H1 (cell line): ENCODE measurements at regions not wholly inside any gene's neighbourhood (a gene's known extent, or its start where the extent isn't known, plus 50 kb on each side); places are given as distances from the start of the nearest gene placed in this dataset.

ENCODE experiments used
- ATF2 ChIP-seq: IDR thresholded peaks from 2 replicates; pipeline ENCODE4 v1.6.1; 2012; ENCODE audit warnings: low read length, inconsistent platforms
- EP300 ChIP-seq, 2 experiments: IDR thresholded peaks; 1 replicate in 1 of 2; 2 replicates in 1 of 2; pipeline ENCODE4 v1.6.1; 2011 to 2012; ENCODE audit warnings: low read depth in 2 of 2, low read length in 2 of 2, mild to moderate bottlenecking in 2 of 2, borderline replicate concordance in 1 of 2, inconsistent platforms in 1 of 2, moderate library complexity in 1 of 2
- RAD21 ChIP-seq, 2 experiments: IDR thresholded peaks in 1 of 2; conservative IDR thresholded peaks in 1 of 2; 2 replicates each; pipeline ENCODE4 v1.6.1; 2011; ENCODE audit warnings: low read depth in 2 of 2, low read length in 2 of 2, improper control_type of control experiment in 1 of 2, inconsistent platforms in 1 of 2, mild to moderate bottlenecking in 1 of 2, moderate library complexity in 1 of 2
- SAP30 ChIP-seq: fragments of 300-600 bp; sonication (generic); IDR thresholded peaks from 2 replicates; pipeline ENCODE4 v1.7.1; 2012; ENCODE audit warnings: low read length, moderate library complexity, mild to moderate bottlenecking, inconsistent platforms; ENCODE audit not compliant: insufficient read depth, insufficient replicate concordance
- SUZ12 ChIP-seq: fragments of 200-600 bp; sonication (generic); IDR thresholded peaks from 2 replicates; pipeline ENCODE4 v1.6.1; 2012; ENCODE audit warnings: mild to moderate bottlenecking, inconsistent platforms, low read length, moderate library complexity, mixed read lengths
- TAF1 ChIP-seq: IDR thresholded peaks from 2 replicates; pipeline ENCODE4 v1.6.1; 2011; ENCODE audit warnings: mild to moderate bottlenecking, low read depth, low read length
- TBP ChIP-seq: IDR thresholded peaks from 2 replicates; pipeline ENCODE4 v1.6.1; 2011; ENCODE audit warnings: low read depth, low read length, improper control_type of control experiment
- ZNF274 ChIP-seq: IDR thresholded peaks from 2 replicates; pipeline ENCODE4 v1.7.0; 2012; ENCODE audit warnings: low read length, borderline replicate concordance; ENCODE audit errors: extremely low read depth
- TF ChIP-seq, protein P1 (sequence below), 3 experiments: IDR thresholded peaks; 1 replicate in 2 of 3; 2 replicates in 1 of 3; pipeline versions ENCODE4 v1.5.1 to v1.6.1; 2011; ENCODE audit warnings: low read length in 3 of 3, mild to moderate bottlenecking in 3 of 3, inconsistent platforms in 2 of 3, low read depth in 1 of 3, moderate library complexity in 1 of 3; ENCODE audit not compliant: insufficient read depth in 1 of 3; ENCODE audit errors: control extremely low read depth in 1 of 3
- TF ChIP-seq, protein P2 (sequence below): IDR thresholded peaks from 2 replicates; pipeline ENCODE4 v1.6.1; 2012; ENCODE audit warnings: inconsistent platforms
- TF ChIP-seq, protein P3 (sequence below): fragments of 300-600 bp; sonication (generic); IDR thresholded peaks from 2 replicates; pipeline ENCODE4 v1.7.1; 2012; ENCODE audit warnings: low read length, moderate library complexity, mild to moderate bottlenecking, inconsistent platforms; ENCODE audit not compliant: insufficient replicate concordance

DNA sequence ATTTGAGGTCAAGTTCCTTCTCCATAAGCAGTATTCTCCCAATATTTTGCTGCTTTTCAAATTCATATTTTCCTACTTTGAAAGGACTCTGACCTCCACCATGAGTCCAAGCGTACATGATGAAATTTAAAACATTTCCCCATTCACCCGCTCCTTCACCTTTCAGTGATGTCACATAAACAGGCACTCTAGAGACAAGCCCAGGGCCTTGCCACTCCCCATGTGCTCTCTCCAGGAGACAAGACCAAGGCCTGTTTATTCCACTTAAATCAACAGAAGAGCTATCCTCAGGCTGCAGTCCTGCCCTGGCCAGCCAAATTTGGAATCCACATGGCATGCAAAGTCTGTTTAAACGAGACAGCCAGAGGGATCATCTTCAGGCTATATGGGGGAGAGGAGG lies 161.5 kb downstream of the ARRDC4 start:
- TF ChIP-seq, protein P1, sequence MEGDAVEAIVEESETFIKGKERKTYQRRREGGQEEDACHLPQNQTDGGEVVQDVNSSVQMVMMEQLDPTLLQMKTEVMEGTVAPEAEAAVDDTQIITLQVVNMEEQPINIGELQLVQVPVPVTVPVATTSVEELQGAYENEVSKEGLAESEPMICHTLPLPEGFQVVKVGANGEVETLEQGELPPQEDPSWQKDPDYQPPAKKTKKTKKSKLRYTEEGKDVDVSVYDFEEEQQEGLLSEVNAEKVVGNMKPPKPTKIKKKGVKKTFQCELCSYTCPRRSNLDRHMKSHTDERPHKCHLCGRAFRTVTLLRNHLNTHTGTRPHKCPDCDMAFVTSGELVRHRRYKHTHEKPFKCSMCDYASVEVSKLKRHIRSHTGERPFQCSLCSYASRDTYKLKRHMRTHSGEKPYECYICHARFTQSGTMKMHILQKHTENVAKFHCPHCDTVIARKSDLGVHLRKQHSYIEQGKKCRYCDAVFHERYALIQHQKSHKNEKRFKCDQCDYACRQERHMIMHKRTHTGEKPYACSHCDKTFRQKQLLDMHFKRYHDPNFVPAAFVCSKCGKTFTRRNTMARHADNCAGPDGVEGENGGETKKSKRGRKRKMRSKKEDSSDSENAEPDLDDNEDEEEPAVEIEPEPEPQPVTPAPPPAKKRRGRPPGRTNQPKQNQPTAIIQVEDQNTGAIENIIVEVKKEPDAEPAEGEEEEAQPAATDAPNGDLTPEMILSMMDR (IDR thresholded peaks at IDR 0.05; ENCODE audit: control extremely low read depth in 1 of 3, insufficient read depth in 1 of 3, low read depth in 1 of 3, low read length in 3 of 3), result no peak
- TF ChIP-seq TAF1 (no peak), SAP30 (no peak), TBP (no peak), ATF2 (no peak), SUZ12 (no peak), ZNF274 (no peak), EP300 (IDR thresholded peaks at IDR 0.05; ENCODE audit: borderline replicate concordance in 1 of 2, low read depth in 2 of 2, low read length in 2 of 2) (no peak), RAD21 (IDR thresholded peaks at IDR 0.05 in 1 of 2, conservative IDR thresholded peaks at IDR 0.05 in 1 of 2; ENCODE audit: low read depth in 2 of 2, low read length in 2 of 2) (no peak)
- TF ChIP-seq, protein P2, sequence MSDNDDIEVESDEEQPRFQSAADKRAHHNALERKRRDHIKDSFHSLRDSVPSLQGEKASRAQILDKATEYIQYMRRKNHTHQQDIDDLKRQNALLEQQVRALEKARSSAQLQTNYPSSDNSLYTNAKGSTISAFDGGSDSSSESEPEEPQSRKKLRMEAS, result no peak
- TF ChIP-seq, protein P3, sequence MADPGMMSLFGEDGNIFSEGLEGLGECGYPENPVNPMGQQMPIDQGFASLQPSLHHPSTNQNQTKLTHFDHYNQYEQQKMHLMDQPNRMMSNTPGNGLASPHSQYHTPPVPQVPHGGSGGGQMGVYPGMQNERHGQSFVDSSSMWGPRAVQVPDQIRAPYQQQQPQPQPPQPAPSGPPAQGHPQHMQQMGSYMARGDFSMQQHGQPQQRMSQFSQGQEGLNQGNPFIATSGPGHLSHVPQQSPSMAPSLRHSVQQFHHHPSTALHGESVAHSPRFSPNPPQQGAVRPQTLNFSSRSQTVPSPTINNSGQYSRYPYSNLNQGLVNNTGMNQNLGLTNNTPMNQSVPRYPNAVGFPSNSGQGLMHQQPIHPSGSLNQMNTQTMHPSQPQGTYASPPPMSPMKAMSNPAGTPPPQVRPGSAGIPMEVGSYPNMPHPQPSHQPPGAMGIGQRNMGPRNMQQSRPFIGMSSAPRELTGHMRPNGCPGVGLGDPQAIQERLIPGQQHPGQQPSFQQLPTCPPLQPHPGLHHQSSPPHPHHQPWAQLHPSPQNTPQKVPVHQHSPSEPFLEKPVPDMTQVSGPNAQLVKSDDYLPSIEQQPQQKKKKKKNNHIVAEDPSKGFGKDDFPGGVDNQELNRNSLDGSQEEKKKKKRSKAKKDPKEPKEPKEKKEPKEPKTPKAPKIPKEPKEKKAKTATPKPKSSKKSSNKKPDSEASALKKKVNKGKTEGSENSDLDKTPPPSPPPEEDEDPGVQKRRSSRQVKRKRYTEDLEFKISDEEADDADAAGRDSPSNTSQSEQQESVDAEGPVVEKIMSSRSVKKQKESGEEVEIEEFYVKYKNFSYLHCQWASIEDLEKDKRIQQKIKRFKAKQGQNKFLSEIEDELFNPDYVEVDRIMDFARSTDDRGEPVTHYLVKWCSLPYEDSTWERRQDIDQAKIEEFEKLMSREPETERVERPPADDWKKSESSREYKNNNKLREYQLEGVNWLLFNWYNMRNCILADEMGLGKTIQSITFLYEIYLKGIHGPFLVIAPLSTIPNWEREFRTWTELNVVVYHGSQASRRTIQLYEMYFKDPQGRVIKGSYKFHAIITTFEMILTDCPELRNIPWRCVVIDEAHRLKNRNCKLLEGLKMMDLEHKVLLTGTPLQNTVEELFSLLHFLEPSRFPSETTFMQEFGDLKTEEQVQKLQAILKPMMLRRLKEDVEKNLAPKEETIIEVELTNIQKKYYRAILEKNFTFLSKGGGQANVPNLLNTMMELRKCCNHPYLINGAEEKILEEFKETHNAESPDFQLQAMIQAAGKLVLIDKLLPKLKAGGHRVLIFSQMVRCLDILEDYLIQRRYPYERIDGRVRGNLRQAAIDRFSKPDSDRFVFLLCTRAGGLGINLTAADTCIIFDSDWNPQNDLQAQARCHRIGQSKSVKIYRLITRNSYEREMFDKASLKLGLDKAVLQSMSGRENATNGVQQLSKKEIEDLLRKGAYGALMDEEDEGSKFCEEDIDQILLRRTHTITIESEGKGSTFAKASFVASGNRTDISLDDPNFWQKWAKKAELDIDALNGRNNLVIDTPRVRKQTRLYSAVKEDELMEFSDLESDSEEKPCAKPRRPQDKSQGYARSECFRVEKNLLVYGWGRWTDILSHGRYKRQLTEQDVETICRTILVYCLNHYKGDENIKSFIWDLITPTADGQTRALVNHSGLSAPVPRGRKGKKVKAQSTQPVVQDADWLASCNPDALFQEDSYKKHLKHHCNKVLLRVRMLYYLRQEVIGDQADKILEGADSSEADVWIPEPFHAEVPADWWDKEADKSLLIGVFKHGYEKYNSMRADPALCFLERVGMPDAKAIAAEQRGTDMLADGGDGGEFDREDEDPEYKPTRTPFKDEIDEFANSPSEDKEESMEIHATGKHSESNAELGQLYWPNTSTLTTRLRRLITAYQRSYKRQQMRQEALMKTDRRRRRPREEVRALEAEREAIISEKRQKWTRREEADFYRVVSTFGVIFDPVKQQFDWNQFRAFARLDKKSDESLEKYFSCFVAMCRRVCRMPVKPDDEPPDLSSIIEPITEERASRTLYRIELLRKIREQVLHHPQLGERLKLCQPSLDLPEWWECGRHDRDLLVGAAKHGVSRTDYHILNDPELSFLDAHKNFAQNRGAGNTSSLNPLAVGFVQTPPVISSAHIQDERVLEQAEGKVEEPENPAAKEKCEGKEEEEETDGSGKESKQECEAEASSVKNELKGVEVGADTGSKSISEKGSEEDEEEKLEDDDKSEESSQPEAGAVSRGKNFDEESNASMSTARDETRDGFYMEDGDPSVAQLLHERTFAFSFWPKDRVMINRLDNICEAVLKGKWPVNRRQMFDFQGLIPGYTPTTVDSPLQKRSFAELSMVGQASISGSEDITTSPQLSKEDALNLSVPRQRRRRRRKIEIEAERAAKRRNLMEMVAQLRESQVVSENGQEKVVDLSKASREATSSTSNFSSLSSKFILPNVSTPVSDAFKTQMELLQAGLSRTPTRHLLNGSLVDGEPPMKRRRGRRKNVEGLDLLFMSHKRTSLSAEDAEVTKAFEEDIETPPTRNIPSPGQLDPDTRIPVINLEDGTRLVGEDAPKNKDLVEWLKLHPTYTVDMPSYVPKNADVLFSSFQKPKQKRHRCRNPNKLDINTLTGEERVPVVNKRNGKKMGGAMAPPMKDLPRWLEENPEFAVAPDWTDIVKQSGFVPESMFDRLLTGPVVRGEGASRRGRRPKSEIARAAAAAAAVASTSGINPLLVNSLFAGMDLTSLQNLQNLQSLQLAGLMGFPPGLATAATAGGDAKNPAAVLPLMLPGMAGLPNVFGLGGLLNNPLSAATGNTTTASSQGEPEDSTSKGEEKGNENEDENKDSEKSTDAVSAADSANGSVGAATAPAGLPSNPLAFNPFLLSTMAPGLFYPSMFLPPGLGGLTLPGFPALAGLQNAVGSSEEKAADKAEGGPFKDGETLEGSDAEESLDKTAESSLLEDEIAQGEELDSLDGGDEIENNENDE, result no peak
